Fibroblast of lung (primary cell): ENCODE measurements at regions not wholly inside any gene's neighbourhood (a gene's known extent, or its start where the extent isn't known, plus 50 kb on each side); places are given as distances from the start of the nearest gene placed in this dataset.

Experiments used
- EZH2 ChIP-seq: IDR thresholded peaks from 2 replicates; pipeline ENCODE4 v1.5.1; 2012; ENCODE audit warnings: low read length, control low read depth, mild to moderate bottlenecking; ENCODE audit errors: missing control alignments
- TF ChIP-seq, protein P1 (sequence below), 2 donors: IDR thresholded peaks in 1 of 2; conservative IDR thresholded peaks in 1 of 2; 1 replicate in 1 of 2; 2 replicates in 1 of 2; pipeline ENCODE4 v1.5.1; 2011 to 2012; ENCODE audit warnings: low read length in 2 of 2, control low read depth in 1 of 2, inconsistent platforms in 1 of 2, low read depth in 1 of 2, mild to moderate bottlenecking in 1 of 2

GRCh38 chr3:148266341-148266740 is 431.4 kb upstream of the AGTR1 start:
- TF ChIP-seq, protein P1, sequence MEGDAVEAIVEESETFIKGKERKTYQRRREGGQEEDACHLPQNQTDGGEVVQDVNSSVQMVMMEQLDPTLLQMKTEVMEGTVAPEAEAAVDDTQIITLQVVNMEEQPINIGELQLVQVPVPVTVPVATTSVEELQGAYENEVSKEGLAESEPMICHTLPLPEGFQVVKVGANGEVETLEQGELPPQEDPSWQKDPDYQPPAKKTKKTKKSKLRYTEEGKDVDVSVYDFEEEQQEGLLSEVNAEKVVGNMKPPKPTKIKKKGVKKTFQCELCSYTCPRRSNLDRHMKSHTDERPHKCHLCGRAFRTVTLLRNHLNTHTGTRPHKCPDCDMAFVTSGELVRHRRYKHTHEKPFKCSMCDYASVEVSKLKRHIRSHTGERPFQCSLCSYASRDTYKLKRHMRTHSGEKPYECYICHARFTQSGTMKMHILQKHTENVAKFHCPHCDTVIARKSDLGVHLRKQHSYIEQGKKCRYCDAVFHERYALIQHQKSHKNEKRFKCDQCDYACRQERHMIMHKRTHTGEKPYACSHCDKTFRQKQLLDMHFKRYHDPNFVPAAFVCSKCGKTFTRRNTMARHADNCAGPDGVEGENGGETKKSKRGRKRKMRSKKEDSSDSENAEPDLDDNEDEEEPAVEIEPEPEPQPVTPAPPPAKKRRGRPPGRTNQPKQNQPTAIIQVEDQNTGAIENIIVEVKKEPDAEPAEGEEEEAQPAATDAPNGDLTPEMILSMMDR (conservative IDR thresholded peaks at IDR 0.05 in 1 of 2, IDR thresholded peaks at IDR 0.05 in 1 of 2; ENCODE audit: low read depth in 1 of 2, low read length in 2 of 2): no peak
- no peak for TF ChIP-seq EZH2
